Spleen (tissue), 7 donors: ENCODE measurements at regions not wholly inside any gene's neighbourhood (a gene's known extent, or its start where the extent isn't known, plus 50 kb on each side); places are given as distances from the start of the nearest gene placed in this dataset.

Experiments used
- POLR2A ChIP-seq, 3 donors: fragments of 450-650 bp; IDR thresholded peaks; one replicate each; pipeline ENCODE4 v1.5.1; 2017; ENCODE audit warnings: antibody characterized with exemption in 3 of 3, mild to moderate bottlenecking in 1 of 3
- POLR2AphosphoS5 ChIP-seq, 3 donors: sonication (generic); formaldehyde crosslinking; IDR thresholded peaks; one replicate each; pipeline ENCODE4 v1.5.1; 2017; ENCODE audit warnings: antibody characterized with exemption in 3 of 3
- TF ChIP-seq, protein P1 (sequence below), 11 experiments: fragments of 200-600 bp in 7 of 11; fragments of 450-650 bp in 4 of 11; sonication (generic) in 4 of 11; IDR thresholded peaks in 8 of 11; conservative IDR thresholded peaks in 3 of 11; 1 replicate in 7 of 11; 2 replicates in 4 of 11; pipeline versions ENCODE4 v1.4.0 to v1.8.0; 2016 to 2021; ENCODE audit warnings: antibody characterized with exemption in 11 of 11, inconsistent platforms in 4 of 11, mild to moderate bottlenecking in 1 of 11
- donor health status: DM: no; HTN: no; CAD: no; lungs with moderate emphysema.
- donor health status: DM: no; HTN: no; CAD: no.
- donor health status: DM: no; HTN: no; CAD: no.

DNA sequence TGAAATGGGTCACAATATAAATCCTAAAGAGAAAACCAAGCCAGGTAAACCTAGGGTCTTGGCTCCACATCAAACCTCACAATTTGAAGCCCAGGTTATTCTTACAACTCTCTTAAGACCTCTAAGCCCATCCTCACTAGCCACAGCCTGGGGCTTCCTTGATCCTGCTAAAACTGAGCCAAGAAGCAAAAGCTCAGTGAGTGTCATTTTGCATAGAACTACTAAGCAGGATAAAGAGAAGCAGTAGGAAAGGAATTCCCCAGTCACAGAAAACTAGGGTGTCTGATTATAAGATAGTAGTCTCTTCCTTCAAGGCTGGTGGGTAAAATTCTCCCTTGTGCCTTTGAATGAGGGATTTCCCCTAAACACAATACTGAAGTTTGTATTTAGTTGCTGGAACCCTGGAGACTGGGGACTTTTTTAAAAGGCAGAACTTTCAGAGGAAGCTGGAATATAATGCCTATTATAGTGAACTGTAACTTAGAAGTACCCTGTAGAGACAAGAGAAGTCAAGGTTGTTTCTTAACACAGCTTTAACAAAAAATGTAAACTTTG is 196.6 kb upstream of the KIAA1217 start:
- TF ChIP-seq, protein P1, sequence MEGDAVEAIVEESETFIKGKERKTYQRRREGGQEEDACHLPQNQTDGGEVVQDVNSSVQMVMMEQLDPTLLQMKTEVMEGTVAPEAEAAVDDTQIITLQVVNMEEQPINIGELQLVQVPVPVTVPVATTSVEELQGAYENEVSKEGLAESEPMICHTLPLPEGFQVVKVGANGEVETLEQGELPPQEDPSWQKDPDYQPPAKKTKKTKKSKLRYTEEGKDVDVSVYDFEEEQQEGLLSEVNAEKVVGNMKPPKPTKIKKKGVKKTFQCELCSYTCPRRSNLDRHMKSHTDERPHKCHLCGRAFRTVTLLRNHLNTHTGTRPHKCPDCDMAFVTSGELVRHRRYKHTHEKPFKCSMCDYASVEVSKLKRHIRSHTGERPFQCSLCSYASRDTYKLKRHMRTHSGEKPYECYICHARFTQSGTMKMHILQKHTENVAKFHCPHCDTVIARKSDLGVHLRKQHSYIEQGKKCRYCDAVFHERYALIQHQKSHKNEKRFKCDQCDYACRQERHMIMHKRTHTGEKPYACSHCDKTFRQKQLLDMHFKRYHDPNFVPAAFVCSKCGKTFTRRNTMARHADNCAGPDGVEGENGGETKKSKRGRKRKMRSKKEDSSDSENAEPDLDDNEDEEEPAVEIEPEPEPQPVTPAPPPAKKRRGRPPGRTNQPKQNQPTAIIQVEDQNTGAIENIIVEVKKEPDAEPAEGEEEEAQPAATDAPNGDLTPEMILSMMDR (IDR thresholded peaks at IDR 0.05 in 8 of 11, conservative IDR thresholded peaks at IDR 0.05 in 3 of 11), result no peak
- no peak for TF ChIP-seq POLR2AphosphoS5 (IDR thresholded peaks at IDR 0.05)
- TF ChIP-seq POLR2A (IDR thresholded peaks at IDR 0.05), result no peak
